Activated T-helper 2 cell treated with anti-CD3 and anti-CD28 coated beads, Interferon-gamma antibody, Interleukin-2, Interleukin-4, amounts not matched to agents 10 μg/mL and 5 μg/mL and 100 μg/mL, durations not matched to agents 14 hours and 24 hours and 36 hours (primary cell): ENCODE measurements at regions not wholly inside any gene's neighbourhood (a gene's known extent, or its start where the extent isn't known, plus 50 kb on each side); places are given as distances from the start of the nearest gene placed in this dataset.
"Not testable (repeated sequence)": the region's sequence is repeated elsewhere in the genome, so short reads cannot be mapped to it uniquely, and the experiment has no call there.

Experiments used
- DNase-seq: peaks from one replicate; pipeline ENCODE4 v3.0.0; 2021; ENCODE audit warnings: low spot score
- H3K27ac Mint-ChIP-seq: one replicate; pipeline ENCODE4 v1.8.0; 2021; ENCODE audit warnings: mixed read lengths
- H3K27me3 Mint-ChIP-seq: one replicate; pipeline ENCODE4 v1.8.0; 2021; ENCODE audit warnings: low read depth, mixed read lengths
- H3K36me3 Mint-ChIP-seq: one replicate; pipeline ENCODE4 v1.8.0; 2021; ENCODE audit warnings: low read depth, mixed read lengths
- H3K4me1 Mint-ChIP-seq: one replicate; pipeline ENCODE4 v1.8.0; 2021; ENCODE audit warnings: low read depth, mixed read lengths
- H3K4me3 Mint-ChIP-seq: one replicate; pipeline ENCODE4 v1.8.0; 2021; ENCODE audit warnings: low read depth, mild to moderate bottlenecking, moderate library complexity, mixed read lengths
- H3K9me3 Mint-ChIP-seq: one replicate; pipeline ENCODE4 v1.8.0; 2021; ENCODE audit warnings: mixed read lengths
- intact Hi-C: fragments of 100-400 bp; cut with micrococcal nuclease; formaldehyde crosslinking; loops from one replicate; pipeline ENCODE4 v1.15.1; 2023

DNA sequence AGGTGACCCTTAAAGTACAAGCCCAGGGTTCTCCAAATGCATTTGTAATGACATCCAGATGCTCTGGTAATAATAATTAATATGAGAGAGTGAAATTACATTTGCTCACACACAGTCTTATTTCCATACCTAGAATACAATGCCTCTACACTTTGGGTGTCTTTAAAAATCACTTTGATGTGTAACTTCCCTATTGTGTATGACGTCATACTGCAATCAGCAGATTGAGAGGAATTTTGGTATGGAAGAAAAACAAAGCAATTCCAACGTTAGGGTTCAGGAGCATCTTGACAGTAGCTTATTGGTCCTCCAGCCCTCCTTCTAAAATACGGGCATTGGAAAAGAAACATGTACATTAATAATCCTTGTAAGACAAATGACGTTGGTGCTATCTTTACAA, 670.6 kb upstream of the ZNF385D start:
- no peak overlapping the region for H3K4me3 Mint-ChIP-seq
- intact Hi-C loops = no loop called here
- H3K36me3 Mint-ChIP-seq = no peaks in the 10 kb centered on the region
- no peak overlapping the region for H3K27ac Mint-ChIP-seq
- no peaks in the 10 kb centered on the region for H3K4me1 Mint-ChIP-seq
- no peaks in the 10 kb centered on the region for H3K27me3 Mint-ChIP-seq
- no peaks in the 10 kb centered on the region for H3K9me3 Mint-ChIP-seq
- no peak for DNase-seq

DNA sequence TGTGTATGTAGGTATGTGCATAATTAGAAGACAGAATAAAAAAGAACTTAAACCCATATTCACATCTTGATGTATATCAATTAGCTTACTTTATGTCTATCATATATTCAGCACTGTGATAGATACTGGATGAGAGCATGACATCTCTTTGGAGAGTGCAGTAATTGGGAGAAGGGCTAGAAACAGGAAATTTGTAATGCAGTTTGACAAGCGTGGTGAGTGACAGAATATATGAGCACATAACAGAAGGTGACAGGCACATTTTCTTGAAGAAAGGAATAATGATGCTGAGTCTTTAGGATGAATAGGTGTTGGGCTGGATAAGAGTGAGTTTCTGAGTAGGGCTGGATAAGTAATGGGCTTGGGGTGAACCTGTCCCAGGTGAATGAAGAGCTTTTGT, 680.3 kb upstream of the ZNF385D start:
- intact Hi-C loops = no loop called here

GRCh38 chr3:22439626-22440025, 688.6 kb upstream of the ZNF385D start:
- intact Hi-C loops = no loop called here
- Mint-ChIP-seq H3K4me3 (no peak overlapping the region), H3K4me1 (no peaks in the 10 kb centered on the region), H3K27me3 (no peaks in the 10 kb centered on the region), H3K27ac (no peak overlapping the region), H3K9me3 (no peaks in the 10 kb centered on the region), H3K36me3 (no peaks in the 10 kb centered on the region)
- DNase-seq = no peak

More for the DNA sequence above, 680.3 kb upstream of the ZNF385D start:
- Mint-ChIP-seq H3K27me3 (no peaks in the 10 kb centered on the region), H3K4me1 (no peaks in the 10 kb centered on the region), H3K9me3 (no peaks in the 10 kb centered on the region), H3K27ac (no peak overlapping the region), H3K36me3 (no peaks in the 10 kb centered on the region), H3K4me3 (no peak overlapping the region)
- DNase-seq = no peak

GRCh38 chr3:22441711-22442110, 690.7 kb upstream of the ZNF385D start:
- no peak overlapping the region for H3K4me3 Mint-ChIP-seq
- H3K27me3 Mint-ChIP-seq = no peaks in the 10 kb centered on the region
- intact Hi-C loops = no loop called here
- H3K27ac Mint-ChIP-seq = no peak overlapping the region
- no peaks in the 10 kb centered on the region for H3K9me3 Mint-ChIP-seq
- H3K36me3 Mint-ChIP-seq = no peaks in the 10 kb centered on the region
- no peak for DNase-seq
- H3K4me1 Mint-ChIP-seq = no peaks in the 10 kb centered on the region

- Mint-ChIP-seq H3K36me3 (no peaks in the 10 kb centered on the region), H3K4me1 (no peaks in the 10 kb centered on the region), H3K27ac (no peak overlapping the region), H3K27me3 (no peaks in the 10 kb centered on the region), H3K4me3 (no peak overlapping the region), H3K9me3 (no peaks in the 10 kb centered on the region)
- intact Hi-C loops = no loop called here
- DNase-seq = no peak
Measured at GRCh38 chr3:22443571-22444233, 692.7 kb upstream of the ZNF385D start.

GRCh38 chr3:22445336-22445735, 694.3 kb upstream of the ZNF385D start:
- H3K27ac Mint-ChIP-seq, DNase-seq: not testable (repeated sequence)

DNA sequence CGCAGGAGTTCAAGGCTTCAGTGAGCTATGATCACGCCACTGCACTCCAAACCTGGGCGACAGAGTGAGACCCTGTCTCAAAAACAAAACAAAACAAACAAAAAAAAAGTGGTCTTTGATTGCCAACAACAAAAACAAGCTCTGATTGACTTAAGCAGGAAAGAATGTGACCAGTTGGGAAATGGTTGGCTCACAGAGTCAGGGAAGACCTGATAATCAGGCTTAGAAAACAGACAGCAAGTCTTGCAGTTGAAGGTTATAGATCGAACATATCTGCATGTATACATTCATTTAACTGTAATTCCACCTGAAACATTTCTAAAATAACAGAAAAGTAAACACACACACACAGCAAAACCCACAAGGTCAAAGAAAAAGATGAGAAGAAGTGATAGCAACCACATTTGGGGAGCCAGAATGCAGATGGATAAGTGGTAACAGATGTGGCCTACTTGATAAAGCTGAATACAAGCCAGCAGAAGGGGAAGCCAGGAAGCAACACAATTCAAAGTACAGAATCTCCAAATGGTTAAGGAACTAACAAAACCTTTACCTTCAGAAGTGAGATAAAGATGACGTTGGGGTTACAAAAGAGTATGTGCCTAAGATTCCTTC, 699.9 kb upstream of the ZNF385D start:
- Mint-ChIP-seq H3K27ac (no peak overlapping the region), H3K36me3 (no peaks in the 10 kb centered on the region), H3K9me3 (no peaks in the 10 kb centered on the region), H3K4me1 (no peaks in the 10 kb centered on the region), H3K27me3 (no peaks in the 10 kb centered on the region), H3K4me3 (no peak overlapping the region)
- no peak for DNase-seq
- intact Hi-C loops = no loop called here

More at GRCh38 chr3:22445336-22445735, 694.3 kb upstream of the ZNF385D start:
- intact Hi-C loops, H3K4me3 Mint-ChIP-seq, H3K4me1 Mint-ChIP-seq, H3K36me3 Mint-ChIP-seq, H3K9me3 Mint-ChIP-seq, H3K27me3 Mint-ChIP-seq: not testable (repeated sequence)

- intact Hi-C loops = no loop called here
- no peaks in the 10 kb centered on the region for H3K4me1 Mint-ChIP-seq
Measured at GRCh38 chr3:22451501-22451900, 700.5 kb upstream of the ZNF385D start.

DNA sequence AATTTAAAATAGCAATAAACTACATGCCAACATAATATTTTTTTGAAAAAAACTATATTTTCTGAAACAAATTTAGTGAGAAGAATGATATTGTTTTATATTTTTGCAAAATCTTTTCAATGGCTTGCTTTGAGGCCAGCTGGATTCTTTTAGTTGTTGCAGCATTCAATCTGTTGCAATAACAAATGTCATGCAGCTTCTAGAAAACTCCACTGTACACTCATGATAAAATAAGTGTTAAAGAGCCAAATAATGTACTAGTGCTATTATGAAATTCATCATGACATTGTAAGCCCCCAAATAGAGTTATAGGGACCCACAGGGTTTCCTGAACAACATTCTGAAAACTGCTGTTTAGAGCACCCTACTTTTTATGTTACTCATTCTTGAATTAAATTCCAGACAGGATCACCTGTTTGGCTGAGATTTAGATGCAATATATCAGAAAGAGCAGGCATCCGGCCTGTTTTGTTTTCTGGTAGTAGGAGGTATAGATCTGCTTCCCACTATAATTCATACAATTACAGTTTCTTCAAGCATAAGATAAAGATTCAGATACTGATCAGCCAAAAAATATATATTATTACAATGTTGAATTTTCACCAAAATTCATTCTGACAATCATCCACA, 703.0 kb upstream of the ZNF385D start:
- no peaks in the 10 kb centered on the region for H3K4me1 Mint-ChIP-seq

More at GRCh38 chr3:22451501-22451900, 700.5 kb upstream of the ZNF385D start:
- no peaks in the 10 kb centered on the region for H3K36me3 Mint-ChIP-seq
- DNase-seq = no peak
- H3K27ac Mint-ChIP-seq = no peak overlapping the region
- H3K27me3 Mint-ChIP-seq = no peaks in the 10 kb centered on the region
- no peaks in the 10 kb centered on the region for H3K9me3 Mint-ChIP-seq
- no peak overlapping the region for H3K4me3 Mint-ChIP-seq

DNA sequence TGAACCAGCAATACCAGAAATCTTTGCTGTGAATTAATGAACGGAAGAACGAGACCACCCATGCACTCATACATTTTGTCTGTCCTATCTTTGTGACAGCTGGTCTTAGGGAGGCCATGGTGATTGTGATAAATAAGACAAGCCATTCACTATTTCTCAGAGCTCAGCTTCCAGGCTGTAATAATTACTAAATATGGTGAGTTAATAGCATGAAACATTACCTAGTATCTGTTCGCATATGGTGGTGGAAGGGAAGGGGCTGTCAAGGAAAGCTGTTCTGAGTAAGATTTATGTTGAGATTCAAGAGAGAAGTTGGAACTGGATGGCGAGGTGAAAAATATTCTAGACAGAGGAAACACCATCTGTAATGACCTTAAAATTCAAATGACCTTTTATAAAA, 719.0 kb upstream of the ZNF385D start:
- Mint-ChIP-seq H3K4me3 (no peak overlapping the region), H3K4me1 (no peaks in the 10 kb centered on the region), H3K27ac (no peak overlapping the region), H3K27me3 (no peaks in the 10 kb centered on the region), H3K36me3 (no peaks in the 10 kb centered on the region), H3K9me3 (no peaks in the 10 kb centered on the region)
- DNase-seq = no peak
- intact Hi-C loops = no loop called here

More for the DNA sequence above, 703.0 kb upstream of the ZNF385D start:
- Mint-ChIP-seq H3K36me3 (no peaks in the 10 kb centered on the region), H3K27me3 (no peaks in the 10 kb centered on the region), H3K4me3 (no peak overlapping the region), H3K9me3 (no peaks in the 10 kb centered on the region), H3K27ac (no peak overlapping the region)
- DNase-seq = no peak
- intact Hi-C loops = no loop called here

DNA sequence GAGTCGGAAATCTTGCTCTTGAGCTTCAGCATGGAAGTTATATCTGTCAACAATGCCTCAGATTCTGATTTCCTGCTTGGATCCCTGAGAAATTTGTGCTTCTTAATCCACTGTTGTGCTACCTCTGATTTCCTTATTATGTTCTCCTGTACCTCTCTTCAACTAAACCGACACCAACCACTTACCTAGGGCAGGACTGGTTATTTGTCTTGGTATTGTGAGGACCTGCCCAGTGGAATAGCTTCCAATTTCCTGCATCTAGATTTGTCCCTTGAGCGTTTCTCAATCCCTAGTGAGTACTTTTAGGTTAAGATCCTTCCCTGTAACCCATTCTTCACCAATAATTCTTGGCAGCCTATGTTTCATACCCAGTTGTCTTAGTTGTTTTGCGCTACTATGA, 720.5 kb upstream of the ZNF385D start:
- intact Hi-C loops = no loop called here
- H3K4me3 Mint-ChIP-seq = no peak overlapping the region

DNA sequence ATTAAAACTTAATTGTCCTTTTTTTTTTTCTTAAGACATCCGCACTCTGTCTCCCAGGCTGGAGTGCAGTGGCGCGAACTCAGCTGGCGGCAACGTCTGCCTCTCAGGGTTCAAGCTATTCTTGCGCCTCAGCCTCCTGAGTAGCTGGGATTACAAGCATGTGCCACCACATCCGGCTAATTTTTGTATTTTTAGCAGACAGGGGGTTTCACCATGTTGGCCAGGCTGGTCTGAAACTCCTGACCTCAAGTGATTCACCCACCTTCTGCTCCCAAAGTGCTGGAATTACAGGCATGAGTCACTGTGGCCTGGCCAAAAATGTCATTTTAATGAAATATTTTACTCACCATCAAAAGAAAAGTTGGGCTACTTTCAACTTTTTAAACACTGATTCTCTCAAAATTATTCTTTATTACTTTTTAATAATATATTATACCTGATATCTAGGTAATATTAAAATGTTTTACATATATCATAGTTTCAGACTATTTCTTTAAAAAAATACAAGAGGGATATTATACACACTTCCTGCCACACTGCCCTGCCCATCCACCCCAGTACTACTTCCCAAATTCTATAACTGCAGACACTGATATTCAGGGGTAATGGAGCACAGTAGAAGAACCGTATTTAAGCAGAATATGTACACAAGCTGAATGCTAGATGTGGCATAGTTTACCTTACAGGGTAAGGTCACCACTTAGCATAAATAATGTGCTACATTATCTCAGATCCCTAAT, 723.9 kb upstream of the ZNF385D start:
- intact Hi-C loops = no loop called here
- Mint-ChIP-seq H3K4me3 (no peak overlapping the region), H3K27me3 (no peaks in the 10 kb centered on the region), H3K36me3 (no peaks in the 10 kb centered on the region), H3K27ac (no peak overlapping the region), H3K9me3 (no peaks in the 10 kb centered on the region), H3K4me1 (no peaks in the 10 kb centered on the region)
- DNase-seq = no peak

More for the DNA sequence above, 720.5 kb upstream of the ZNF385D start:
- Mint-ChIP-seq H3K4me1 (no peaks in the 10 kb centered on the region), H3K27ac (no peak overlapping the region), H3K36me3 (no peaks in the 10 kb centered on the region), H3K9me3 (no peaks in the 10 kb centered on the region), H3K27me3 (no peaks in the 10 kb centered on the region)
- DNase-seq = no peak
